CD14-positive monocyte (primary cell): ENCODE measurements at regions not wholly inside any gene's neighbourhood (a gene's known extent, or its start where the extent isn't known, plus 50 kb on each side); places are given as distances from the start of the nearest gene placed in this dataset.

ENCODE experiments used
- DNase-seq, 3 donors: peaks; one replicate each; pipeline ENCODE4 v3.0.0-alpha.2; 2011 to 2022
- H2AFZ ChIP-seq: 2 replicates; pipeline ENCODE4 v1.6.0; 2012; ENCODE audit warnings: mild to moderate bottlenecking, low read depth, low read length, inconsistent platforms; ENCODE audit not compliant: insufficient read depth, poor library complexity, severe bottlenecking
- H3K27ac ChIP-seq, 2 donors: 1 replicate in 1 of 2; 2 replicates in 1 of 2; pipeline ENCODE4 v1.5.1; 2012 to 2013; ENCODE audit warnings: low read length in 2 of 2, control low read depth in 1 of 2, inconsistent platforms in 1 of 2, low read depth in 1 of 2, mild to moderate bottlenecking in 1 of 2
- H3K27me3 ChIP-seq, 2 donors: one replicate each; pipeline versions ENCODE4 v1.6.0 to v1.6.1; 2011 to 2013; ENCODE audit warnings: low read length in 2 of 2; ENCODE audit not compliant: control insufficient read depth in 2 of 2, insufficient read depth in 2 of 2
- H3K36me3 ChIP-seq, 2 donors: replicated peaks in 1 of 2; 1 replicate in 1 of 2; 2 replicates in 1 of 2; pipeline versions ENCODE4 v1.5.1 to v1.6.1; 2012 to 2013; ENCODE audit warnings: low read length in 2 of 2, control low read depth in 1 of 2, inconsistent platforms in 1 of 2, mild to moderate bottlenecking in 1 of 2; ENCODE audit not compliant: insufficient read depth in 2 of 2, control insufficient read depth in 1 of 2
- H3K4me1 ChIP-seq, 2 donors: 1 replicate in 1 of 2; 2 replicates in 1 of 2; pipeline versions ENCODE4 v1.5.1 to v1.6.1; 2012 to 2013; ENCODE audit warnings: low read length in 2 of 2, control low read depth in 1 of 2, inconsistent platforms in 1 of 2, mild to moderate bottlenecking in 1 of 2, moderate library complexity in 1 of 2; ENCODE audit not compliant: insufficient read depth in 2 of 2, control insufficient read depth in 1 of 2
- H3K4me2 ChIP-seq: replicated peaks from 2 replicates; pipeline ENCODE3; 2012; ENCODE audit warnings: low read length, moderate library complexity, mild to moderate bottlenecking; ENCODE audit not compliant: poor library complexity, severe bottlenecking; ENCODE audit errors: extremely low read depth
- H3K4me3 ChIP-seq, 3 experiments: fragments of 200-600 bp in 1 of 3; sonication (generic) in 1 of 3; replicated peaks in 1 of 3; 1 replicate in 2 of 3; 2 replicates in 1 of 3; pipeline ENCODE4 v1.5.1; 2011 to 2013; ENCODE audit warnings: low read length in 3 of 3, mild to moderate bottlenecking in 3 of 3, control low read depth in 2 of 3, low read depth in 2 of 3, inconsistent platforms in 1 of 3, moderate library complexity in 1 of 3
- H3K79me2 ChIP-seq: 2 replicates; pipeline ENCODE4 v1.6.0; 2012; ENCODE audit warnings: mild to moderate bottlenecking, control low read depth, inconsistent platforms, low read length, moderate library complexity; ENCODE audit not compliant: insufficient read depth
- H3K9ac ChIP-seq: 2 replicates; pipeline ENCODE4 v1.6.0; 2017; ENCODE audit warnings: low read length, mild to moderate bottlenecking; ENCODE audit not compliant: insufficient read depth, poor library complexity, severe bottlenecking
- H3K9me3 ChIP-seq, 2 donors: replicated peaks in 1 of 2; 1 replicate in 1 of 2; 2 replicates in 1 of 2; pipeline versions ENCODE4 v1.5.1 to v1.6.1; 2012 to 2013; ENCODE audit warnings: low read length in 2 of 2, control low read depth in 1 of 2; ENCODE audit not compliant: control insufficient read depth in 1 of 2, insufficient read depth in 1 of 2
- H4K20me1 ChIP-seq: 2 replicates; pipeline ENCODE4 v1.6.0; 2012; ENCODE audit warnings: mild to moderate bottlenecking, low read length, control low read depth, moderate library complexity; ENCODE audit not compliant: insufficient read depth
- H3K27ac Mint-ChIP-seq, 7 donors: one replicate each; pipeline ENCODE4 v1.8.0; 2020; ENCODE audit warnings: mild to moderate bottlenecking in 7 of 7, mixed read lengths in 7 of 7, moderate library complexity in 6 of 7, inconsistent platforms in 2 of 7
- H3K27me3 Mint-ChIP-seq, 3 donors: one replicate each; pipeline ENCODE4 v1.8.0; 2021 to 2022; ENCODE audit warnings: low read depth in 3 of 3, mild to moderate bottlenecking in 3 of 3, mixed read lengths in 3 of 3, moderate library complexity in 3 of 3, inconsistent platforms in 1 of 3
- H3K36me3 Mint-ChIP-seq, 2 donors: one replicate each; pipeline ENCODE4 v1.8.0; 2020; ENCODE audit warnings: mixed read lengths in 2 of 2, inconsistent platforms in 1 of 2, mild to moderate bottlenecking in 1 of 2
- H3K4me1 Mint-ChIP-seq: one replicate; pipeline ENCODE4 v1.8.0; 2020; ENCODE audit warnings: mild to moderate bottlenecking, mixed read lengths
- H3K4me3 Mint-ChIP-seq, 2 donors: one replicate each; pipeline ENCODE4 v1.8.0; 2020; ENCODE audit warnings: mild to moderate bottlenecking in 2 of 2, mixed read lengths in 2 of 2, moderate library complexity in 1 of 2
- H3K9me3 Mint-ChIP-seq, 7 donors: one replicate each; pipeline ENCODE4 v1.8.0; 2020 to 2022; ENCODE audit warnings: mixed read lengths in 7 of 7, mild to moderate bottlenecking in 6 of 7, moderate library complexity in 6 of 7, inconsistent platforms in 2 of 7
- WGBS: methylation state at CpG from one replicate; pipeline ENCODE4 v1.1.5; 2013; ENCODE audit warnings: missing lambda C conversion rate; ENCODE audit not compliant: insufficient coverage; 5-methylcytosine and 5-hydroxymethylcytosine counted together
- intact Hi-C, 2 donors: fragments of 100-400 bp; cut with micrococcal nuclease; formaldehyde crosslinking; loops; one replicate each; pipeline versions ENCODE4 v1.15.0 to v1.15.1; 2023
- TF ChIP-seq, protein P1 (sequence below): fragments of 200-600 bp; IDR thresholded peaks from one replicate; pipeline ENCODE4 v1.8.0; 2022; ENCODE audit warnings: antibody characterized with exemption, mild to moderate bottlenecking

DNA sequence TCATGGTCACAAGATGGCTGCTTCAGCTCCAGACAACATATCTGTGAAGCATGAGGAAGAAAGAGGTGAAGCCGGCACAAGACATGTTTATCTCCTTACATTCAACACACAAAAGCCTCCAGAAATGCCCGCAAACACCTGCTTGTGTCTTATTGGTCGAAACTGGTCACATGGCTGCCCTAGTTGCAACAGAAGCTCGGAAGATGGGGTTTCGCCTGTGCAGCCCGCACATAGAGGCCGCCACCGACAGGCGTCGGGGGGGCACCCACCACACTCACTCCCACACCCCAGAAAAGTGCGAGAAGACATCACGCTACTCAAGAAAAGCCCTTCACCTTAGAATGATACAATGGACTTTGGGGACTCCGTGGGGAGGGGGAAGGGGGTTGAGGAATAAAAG lies 63.0 kb upstream of the MGMT start:
- WGBS: 85% methylated on average over 4 of the region's 13 CpGs
- H3K9ac ChIP-seq: no peak overlapping the region
- intact Hi-C loops: no loop called here

DNA sequence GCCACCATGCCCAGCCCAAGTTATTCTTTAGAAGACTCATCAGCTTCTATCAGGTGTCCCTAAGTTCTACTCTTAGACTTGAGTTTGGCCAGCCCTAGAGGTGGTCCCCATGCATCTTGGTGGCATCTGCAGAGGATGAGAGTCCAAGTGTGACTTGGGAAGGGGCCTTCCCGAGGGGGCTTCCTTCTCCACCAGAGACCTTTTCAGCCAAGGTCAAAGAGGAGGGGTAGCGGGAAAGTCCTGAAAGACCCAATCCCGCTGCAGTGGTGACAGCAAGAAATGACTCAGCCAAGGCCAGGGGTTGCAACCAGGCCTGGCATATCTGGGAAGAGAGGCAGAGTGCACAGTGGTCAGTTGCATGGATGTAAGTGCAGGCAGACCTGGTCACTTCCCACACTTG lies 61.7 kb upstream of the MGMT start:
- DNase-seq: no peak
- Histone ChIP-seq H3K27ac (no peak overlapping the region), H3K4me3 (no peak overlapping the region), H3K9me3 (no peaks in the 10 kb centered on the region), H3K27me3 (peaks cover 0 to 3% of the 10 kb centered on the region in 2 donors), H3K4me2 (no peak overlapping the region), H3K4me1 (no peaks in the 10 kb centered on the region), H2AFZ (no peak overlapping the region), H3K9ac (no peak overlapping the region), H3K36me3 (no peaks in the 10 kb centered on the region), H3K79me2 (no peaks in the 10 kb centered on the region), H4K20me1 (no peaks in the 10 kb centered on the region)
- intact Hi-C loops: no loop called here
- peaks cover 0 to 3% (median 0%) of the 10 kb centered on the region in 7 donors for H3K9me3 Mint-ChIP-seq
- H3K36me3 Mint-ChIP-seq: no peaks in the 10 kb centered on the region
- H3K4me1 Mint-ChIP-seq: no peaks in the 10 kb centered on the region
- no peak overlapping the region for H3K4me3 Mint-ChIP-seq
- WGBS: 92% methylated on average over 2 of the region's 3 CpGs
- H3K27me3 Mint-ChIP-seq: peaks cover 0 to 9% (median 6%) of the 10 kb centered on the region in 3 donors
- H3K27ac Mint-ChIP-seq: no peak overlapping the region
- TF ChIP-seq, protein P1, sequence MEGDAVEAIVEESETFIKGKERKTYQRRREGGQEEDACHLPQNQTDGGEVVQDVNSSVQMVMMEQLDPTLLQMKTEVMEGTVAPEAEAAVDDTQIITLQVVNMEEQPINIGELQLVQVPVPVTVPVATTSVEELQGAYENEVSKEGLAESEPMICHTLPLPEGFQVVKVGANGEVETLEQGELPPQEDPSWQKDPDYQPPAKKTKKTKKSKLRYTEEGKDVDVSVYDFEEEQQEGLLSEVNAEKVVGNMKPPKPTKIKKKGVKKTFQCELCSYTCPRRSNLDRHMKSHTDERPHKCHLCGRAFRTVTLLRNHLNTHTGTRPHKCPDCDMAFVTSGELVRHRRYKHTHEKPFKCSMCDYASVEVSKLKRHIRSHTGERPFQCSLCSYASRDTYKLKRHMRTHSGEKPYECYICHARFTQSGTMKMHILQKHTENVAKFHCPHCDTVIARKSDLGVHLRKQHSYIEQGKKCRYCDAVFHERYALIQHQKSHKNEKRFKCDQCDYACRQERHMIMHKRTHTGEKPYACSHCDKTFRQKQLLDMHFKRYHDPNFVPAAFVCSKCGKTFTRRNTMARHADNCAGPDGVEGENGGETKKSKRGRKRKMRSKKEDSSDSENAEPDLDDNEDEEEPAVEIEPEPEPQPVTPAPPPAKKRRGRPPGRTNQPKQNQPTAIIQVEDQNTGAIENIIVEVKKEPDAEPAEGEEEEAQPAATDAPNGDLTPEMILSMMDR: no peak

More for the DNA sequence above, 63.0 kb upstream of the MGMT start:
- no peaks in the 10 kb centered on the region for H3K4me1 Mint-ChIP-seq
- no peaks in the 10 kb centered on the region for H3K36me3 ChIP-seq
- H3K79me2 ChIP-seq: no peaks in the 10 kb centered on the region
- no peaks in the 10 kb centered on the region for H3K36me3 Mint-ChIP-seq
- H3K27ac Mint-ChIP-seq: no peak overlapping the region
- no peak overlapping the region for H2AFZ ChIP-seq
- no peaks in the 10 kb centered on the region for H4K20me1 ChIP-seq
- H3K27me3 ChIP-seq: peaks cover 0 to 3% of the 10 kb centered on the region in 2 donors
- H3K4me3 ChIP-seq: no peak overlapping the region
- H3K4me3 Mint-ChIP-seq: no peak overlapping the region
- H3K27ac ChIP-seq: no peak overlapping the region
- DNase-seq: no peak
- H3K27me3 Mint-ChIP-seq: peaks cover 0 to 5% (median 4%) of the 10 kb centered on the region in 3 donors
- no peak overlapping the region for H3K4me2 ChIP-seq
- no peaks in the 10 kb centered on the region for H3K4me1 ChIP-seq
- H3K9me3 Mint-ChIP-seq: peaks cover 0 to 3% (median 0%) of the 10 kb centered on the region in 7 donors
- no peaks in the 10 kb centered on the region for H3K9me3 ChIP-seq
- TF ChIP-seq, protein P1: no peak
